ENCODE measurements at regions not wholly inside any gene's neighbourhood (a gene's known extent, or its start where the extent isn't known, plus 50 kb on each side); places are given as distances from the start of the nearest gene placed in this dataset.

- no peak for DNase-seq
- Histone ChIP-seq H3K9ac (ENCODE audit: low read length in 3 of 3) (no peak overlapping the region), H3K4me3 (ENCODE audit: low read length in 3 of 3) (no peak overlapping the region), H3K4me1 (ENCODE audit: control insufficient read depth in 2 of 3, insufficient read depth in 2 of 3, low read depth in 1 of 3, low read length in 3 of 3) (no peaks in the 10 kb centered on the region), H3K27ac (ENCODE audit: low read depth in 2 of 2, low read length in 2 of 2) (no peak overlapping the region), H3K27me3 (ENCODE audit: control insufficient read depth, insufficient read depth, low read length) (no peaks in the 10 kb centered on the region), H3K36me3 (ENCODE audit: control insufficient read depth in 2 of 3, insufficient read depth in 3 of 3, low read length in 3 of 3) (no peaks in the 10 kb centered on the region), H3K9me3 (ENCODE audit: control insufficient read depth in 2 of 3, insufficient read depth in 1 of 3, low read length in 3 of 3) (no peaks in the 10 kb centered on the region)
- TF ChIP-seq CTCF (IDR thresholded peaks at IDR 0.05; ENCODE audit: borderline replicate concordance, extremely low read depth, insufficient read depth) = no peak
- intact Hi-C loops (cut with DNase I) = no loop called here
- FAIRE-seq = no peak
These were observed 1597.5 kb upstream of the PIK3C3 start for GRCh38 chr18:40357536-40357935.

GRCh38 chr18:40356168-40356567 is 1598.9 kb upstream of the PIK3C3 start:
- no peaks in the 10 kb centered on the region for H3K27me3 ChIP-seq (ENCODE audit: control insufficient read depth, insufficient read depth, low read length)
- H3K4me1 ChIP-seq (ENCODE audit: control insufficient read depth in 2 of 3, insufficient read depth in 2 of 3, low read depth in 1 of 3, low read length in 3 of 3) = no peaks in the 10 kb centered on the region
- no peak overlapping the region for H3K4me3 ChIP-seq (ENCODE audit: low read length in 3 of 3)
- H3K9me3 ChIP-seq (ENCODE audit: control insufficient read depth in 2 of 3, insufficient read depth in 1 of 3, low read length in 3 of 3) = no peaks in the 10 kb centered on the region
- intact Hi-C loops (cut with DNase I) = no loop called here
- H3K36me3 ChIP-seq (ENCODE audit: control insufficient read depth in 2 of 3, insufficient read depth in 3 of 3, low read length in 3 of 3) = no peaks in the 10 kb centered on the region
- no peak for FAIRE-seq
- DNase-seq = no peak
- H3K9ac ChIP-seq (ENCODE audit: low read length in 3 of 3) = no peak overlapping the region
- TF ChIP-seq CTCF (IDR thresholded peaks at IDR 0.05; ENCODE audit: borderline replicate concordance, extremely low read depth, insufficient read depth) = no peak
- H3K27ac ChIP-seq (ENCODE audit: low read depth in 2 of 2, low read length in 2 of 2) = no peak overlapping the region

GRCh38 chr18:40355726-40356125 is 1599.3 kb upstream of the PIK3C3 start:
- intact Hi-C loops (cut with DNase I) = no loop called here
- no peak for TF ChIP-seq CTCF (IDR thresholded peaks at IDR 0.05; ENCODE audit: borderline replicate concordance, extremely low read depth, insufficient read depth)
- no peaks in the 10 kb centered on the region for H3K9me3 ChIP-seq (ENCODE audit: control insufficient read depth in 2 of 3, insufficient read depth in 1 of 3, low read length in 3 of 3)
- H3K27me3 ChIP-seq (ENCODE audit: control insufficient read depth, insufficient read depth, low read length) = no peaks in the 10 kb centered on the region
- H3K4me1 ChIP-seq (ENCODE audit: control insufficient read depth in 2 of 3, insufficient read depth in 2 of 3, low read depth in 1 of 3, low read length in 3 of 3) = no peaks in the 10 kb centered on the region
- H3K4me3 ChIP-seq (ENCODE audit: low read length in 3 of 3) = no peak overlapping the region
- DNase-seq (no peak), FAIRE-seq (no peak)
- H3K27ac ChIP-seq (ENCODE audit: low read depth in 2 of 2, low read length in 2 of 2) = no peak overlapping the region
- no peak overlapping the region for H3K9ac ChIP-seq (ENCODE audit: low read length in 3 of 3)
- H3K36me3 ChIP-seq (ENCODE audit: control insufficient read depth in 2 of 3, insufficient read depth in 3 of 3, low read length in 3 of 3) = no peaks in the 10 kb centered on the region

GRCh38 chr18:40348196-40348595 is 1606.8 kb upstream of the PIK3C3 start:
- DNase-seq (no peak), FAIRE-seq (no peak)
- H3K4me1 ChIP-seq (ENCODE audit: control insufficient read depth in 2 of 3, insufficient read depth in 2 of 3, low read depth in 1 of 3, low read length in 3 of 3) = no peaks in the 10 kb centered on the region
- intact Hi-C loops (cut with DNase I) = no loop called here
- no peak overlapping the region for H3K9ac ChIP-seq (ENCODE audit: low read length in 3 of 3)
- no peaks in the 10 kb centered on the region for H3K27me3 ChIP-seq (ENCODE audit: control insufficient read depth, insufficient read depth, low read length)
- H3K9me3 ChIP-seq (ENCODE audit: control insufficient read depth in 2 of 3, insufficient read depth in 1 of 3, low read length in 3 of 3) = no peaks in the 10 kb centered on the region
- H3K4me3 ChIP-seq (ENCODE audit: low read length in 3 of 3) = no peak overlapping the region
- H3K27ac ChIP-seq (ENCODE audit: low read depth in 2 of 2, low read length in 2 of 2) = no peak overlapping the region
- TF ChIP-seq CTCF (IDR thresholded peaks at IDR 0.05; ENCODE audit: borderline replicate concordance, extremely low read depth, insufficient read depth) = no peak
- no peaks in the 10 kb centered on the region for H3K36me3 ChIP-seq (ENCODE audit: control insufficient read depth in 2 of 3, insufficient read depth in 3 of 3, low read length in 3 of 3)
